ENCODE measurements at regions not wholly inside any gene's neighbourhood (a gene's known extent, or its start where the extent isn't known, plus 50 kb on each side); places are given as distances from the start of the nearest gene placed in this dataset.

GRCh38 chr3:81043009-81043408 lies 718.4 kb downstream of the GBE1 start:
- CTCF ChIA-PET, result no interaction called here

GRCh38 chr3:81041331-81041730 lies 720.1 kb downstream of the GBE1 start:
- intact Hi-C loops (cut with micrococcal nuclease; ENCODE audit: unreplicated experiment), result no loop called here
- Histone ChIP-seq H3K36me3 (ENCODE audit: control insufficient read depth, insufficient read depth, low read length) (no peaks in the 10 kb centered on the region), H3K27me3 (ENCODE audit: control insufficient read depth, insufficient read depth, low read length) (no peaks in the 10 kb centered on the region), H3K4me3 (ENCODE audit: low read depth in 2 of 2, low read length in 2 of 2) (no peak overlapping the region), H3K27ac (ENCODE audit: low read length) (no peak overlapping the region), H3K9me3 (ENCODE audit: control insufficient read depth, insufficient read depth, low read depth, low read length) (no peaks in the 10 kb centered on the region), H3K4me1 (ENCODE audit: control insufficient read depth, insufficient read depth, low read length) (no peaks in the 10 kb centered on the region)
- no TSS peak for BruUV-seq (replicated peaks)
- in situ Hi-C loops (cut with HindIII; ENCODE audit: low pct_unique_long_range_greater_than_20kb, low sequenced_read_pairs), result no loop called here
- ChIA-PET POLR2A (no interaction called here), CTCF (no interaction called here)
- no peak for TF ChIP-seq TCF7L2 (IDR thresholded peaks at IDR 0.05; ENCODE audit: low read depth, low read length)
- no peak for TF ChIP-seq POLR2AphosphoS5 (IDR thresholded peaks at IDR 0.05; ENCODE audit: low read depth, low read length)
- no peak for TF ChIP-seq REST (IDR thresholded peaks at IDR 0.05; ENCODE audit: insufficient read depth in 1 of 2, low read depth in 2 of 2, low read length in 1 of 2)
- no peak for TF ChIP-seq SIN3A (IDR thresholded peaks at IDR 0.05; ENCODE audit: borderline replicate concordance, insufficient read depth, low read depth, low read length)
- TF ChIP-seq, protein P1, sequence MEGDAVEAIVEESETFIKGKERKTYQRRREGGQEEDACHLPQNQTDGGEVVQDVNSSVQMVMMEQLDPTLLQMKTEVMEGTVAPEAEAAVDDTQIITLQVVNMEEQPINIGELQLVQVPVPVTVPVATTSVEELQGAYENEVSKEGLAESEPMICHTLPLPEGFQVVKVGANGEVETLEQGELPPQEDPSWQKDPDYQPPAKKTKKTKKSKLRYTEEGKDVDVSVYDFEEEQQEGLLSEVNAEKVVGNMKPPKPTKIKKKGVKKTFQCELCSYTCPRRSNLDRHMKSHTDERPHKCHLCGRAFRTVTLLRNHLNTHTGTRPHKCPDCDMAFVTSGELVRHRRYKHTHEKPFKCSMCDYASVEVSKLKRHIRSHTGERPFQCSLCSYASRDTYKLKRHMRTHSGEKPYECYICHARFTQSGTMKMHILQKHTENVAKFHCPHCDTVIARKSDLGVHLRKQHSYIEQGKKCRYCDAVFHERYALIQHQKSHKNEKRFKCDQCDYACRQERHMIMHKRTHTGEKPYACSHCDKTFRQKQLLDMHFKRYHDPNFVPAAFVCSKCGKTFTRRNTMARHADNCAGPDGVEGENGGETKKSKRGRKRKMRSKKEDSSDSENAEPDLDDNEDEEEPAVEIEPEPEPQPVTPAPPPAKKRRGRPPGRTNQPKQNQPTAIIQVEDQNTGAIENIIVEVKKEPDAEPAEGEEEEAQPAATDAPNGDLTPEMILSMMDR (IDR thresholded peaks at IDR 0.05), result no peak
- DNase-seq (ENCODE audit: low read depth, low spot score) (no peak), ATAC-seq (no peak)

More at GRCh38 chr3:81043009-81043408, 718.4 kb downstream of the GBE1 start:
- H3K27me3 ChIP-seq (ENCODE audit: control insufficient read depth, insufficient read depth, low read length), result no peaks in the 10 kb centered on the region
- H3K4me1 ChIP-seq (ENCODE audit: control insufficient read depth, insufficient read depth, low read length), result no peaks in the 10 kb centered on the region
- ATAC-seq (no peak), DNase-seq (ENCODE audit: low read depth, low spot score) (no peak)
- POLR2A ChIA-PET, result no interaction called here
- no TSS peak for BruUV-seq (replicated peaks)
- intact Hi-C loops (cut with micrococcal nuclease; ENCODE audit: unreplicated experiment), result no loop called here
- H3K9me3 ChIP-seq (ENCODE audit: control insufficient read depth, insufficient read depth, low read depth, low read length), result no peaks in the 10 kb centered on the region
- in situ Hi-C loops (cut with HindIII; ENCODE audit: low pct_unique_long_range_greater_than_20kb, low sequenced_read_pairs), result no loop called here
- H3K4me3 ChIP-seq (ENCODE audit: low read depth in 2 of 2, low read length in 2 of 2), result no peak overlapping the region
- no peak for TF ChIP-seq TCF7L2 (IDR thresholded peaks at IDR 0.05; ENCODE audit: low read depth, low read length)
- no peak for TF ChIP-seq POLR2AphosphoS5 (IDR thresholded peaks at IDR 0.05; ENCODE audit: low read depth, low read length)
- TF ChIP-seq, protein P1 (IDR thresholded peaks at IDR 0.05), result no peak
- TF ChIP-seq SIN3A (IDR thresholded peaks at IDR 0.05; ENCODE audit: borderline replicate concordance, insufficient read depth, low read depth, low read length), result no peak
- TF ChIP-seq REST (IDR thresholded peaks at IDR 0.05; ENCODE audit: insufficient read depth in 1 of 2, low read depth in 2 of 2, low read length in 1 of 2), result no peak
- no peaks in the 10 kb centered on the region for H3K36me3 ChIP-seq (ENCODE audit: control insufficient read depth, insufficient read depth, low read length)
- no peak overlapping the region for H3K27ac ChIP-seq (ENCODE audit: low read length)

Measured in Panc1 (cell line).